CD4-positive, alpha-beta T cell (primary cell): ENCODE measurements at regions not wholly inside any gene's neighbourhood (a gene's known extent, or its start where the extent isn't known, plus 50 kb on each side); places are given as distances from the start of the nearest gene placed in this dataset.

ENCODE experiments used
- ATAC-seq: fragments of 200-7000 bp; cut with Tn5 transposase; one replicate; pipeline ENCODE4 v1.10.0; 2022; ENCODE audit warnings: mild to moderate bottlenecking; ENCODE audit not compliant: poor library complexity
- CTCF ChIA-PET: fragments of 350-600 bp; sonication (Branson Sonifier 250); formaldehyde crosslinking; loops from one replicate; lab custom pipeline; 2021; ENCODE audit warnings: antibody characterized with exemption, inconsistent platforms; lab: Charles Lee
- POLR2A ChIA-PET: fragments of 350-600 bp; sonication (Branson Sonifier 250); formaldehyde crosslinking; loops from one replicate; lab custom pipeline; 2021; ENCODE audit warnings: antibody characterized with exemption, inconsistent platforms; lab: Charles Lee
- DNase-seq, 14 experiments: peaks; one replicate each; pipeline ENCODE4 v3.0.0-alpha.2; 2013 to 2020; ENCODE audit warnings: mixed read lengths in 2 of 14
- H3K27ac ChIP-seq, 2 donors: one replicate each; pipeline versions ENCODE4 v1.5.1 to v1.7.0; 2013; ENCODE audit warnings: low read length in 2 of 2, low read depth in 1 of 2, mild to moderate bottlenecking in 1 of 2
- H3K27me3 ChIP-seq, 2 experiments: 1 replicate in 1 of 2; 2 replicates in 1 of 2; pipeline versions ENCODE4 v1.6.1 to v1.7.0; 2013; ENCODE audit warnings: low read length in 2 of 2, control low read depth in 1 of 2, mild to moderate bottlenecking in 1 of 2, moderate library complexity in 1 of 2; ENCODE audit not compliant: insufficient read depth in 2 of 2, control insufficient read depth in 1 of 2
- H3K36me3 ChIP-seq: one replicate; pipeline ENCODE4 v1.6.1; 2013; ENCODE audit warnings: low read length, control low read depth; ENCODE audit not compliant: insufficient read depth
- H3K4me1 ChIP-seq: one replicate; pipeline ENCODE4 v1.6.1; 2013; ENCODE audit warnings: low read length, control low read depth; ENCODE audit not compliant: insufficient read depth
- H3K4me3 ChIP-seq: one replicate; pipeline ENCODE4 v1.5.1; 2013; ENCODE audit warnings: mild to moderate bottlenecking, low read length, moderate library complexity
- H3K9me3 ChIP-seq, 2 experiments: 1 replicate in 1 of 2; 2 replicates in 1 of 2; pipeline versions ENCODE4 v1.6.1 to v1.7.0; 2013; ENCODE audit warnings: low read length in 2 of 2, mild to moderate bottlenecking in 2 of 2, control low read depth in 1 of 2, moderate library complexity in 1 of 2; ENCODE audit not compliant: control insufficient read depth in 1 of 2, insufficient read depth in 1 of 2
- H3K27ac Mint-ChIP-seq: one replicate; pipeline ENCODE4 v1.8.0; 2020; ENCODE audit warnings: mixed read lengths
- H3K27me3 Mint-ChIP-seq: one replicate; pipeline ENCODE4 v1.8.0; 2021; ENCODE audit warnings: mixed read lengths
- H3K36me3 Mint-ChIP-seq: one replicate; pipeline ENCODE4 v1.8.0; 2021; ENCODE audit warnings: low read depth, mixed read lengths
- H3K4me1 Mint-ChIP-seq: one replicate; pipeline ENCODE4 v1.8.0; 2021; ENCODE audit warnings: low read depth, mixed read lengths
- H3K4me3 Mint-ChIP-seq: one replicate; pipeline ENCODE4 v1.8.0; 2020; ENCODE audit warnings: mild to moderate bottlenecking, mixed read lengths
- H3K9me3 Mint-ChIP-seq: one replicate; pipeline ENCODE4 v1.8.0; 2020; ENCODE audit warnings: mixed read lengths
- CTCF ChIP-seq: fragments of 200-600 bp; IDR thresholded peaks from one replicate; pipeline ENCODE4 v1.8.0; 2022; ENCODE audit warnings: antibody characterized with exemption, mild to moderate bottlenecking
- intact Hi-C, 2 experiments: fragments of 100-400 bp; cut with DNase I in 1 of 2; cut with micrococcal nuclease in 1 of 2; formaldehyde crosslinking; loops; one replicate each; pipeline versions ENCODE4 v1.15.1 to v1.9.0; 2023 to 2025; cut with DNase I, micrococcal nuclease

DNA sequence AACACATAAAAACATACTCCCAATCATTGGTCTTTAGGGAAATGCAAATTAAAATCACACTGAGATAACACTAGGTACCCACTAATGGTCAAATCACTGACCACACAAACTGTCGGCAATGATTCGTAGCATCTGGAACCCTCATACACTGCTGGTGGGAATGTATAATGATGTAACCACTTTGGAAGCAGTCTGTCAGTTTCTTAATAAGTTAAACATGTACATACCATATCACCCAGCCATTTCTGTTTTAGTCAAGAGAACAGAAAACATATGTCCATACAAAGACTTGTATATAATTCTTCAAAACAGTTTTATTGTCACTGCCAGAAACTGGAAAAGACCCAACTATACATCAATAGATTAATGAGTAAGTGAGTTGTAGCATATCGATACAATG is 63.3 kb upstream of the LRRC3B start:
- Mint-ChIP-seq H3K27me3 (no peaks in the 10 kb centered on the region), H3K4me3 (no peak overlapping the region), H3K4me1 (no peaks in the 10 kb centered on the region), H3K9me3 (no peaks in the 10 kb centered on the region), H3K36me3 (no peaks in the 10 kb centered on the region), H3K27ac (no peak overlapping the region)
- TF ChIP-seq CTCF: no peak
- no peaks in the 10 kb centered on the region for H3K4me1 ChIP-seq
- DNase-seq (no peak), ATAC-seq (no peak)
- intact Hi-C loops: no loop called here
- H3K36me3 ChIP-seq: no peaks in the 10 kb centered on the region
- CTCF ChIA-PET: no interaction called here
- no peak overlapping the region for H3K4me3 ChIP-seq
- no peak overlapping the region for H3K27ac ChIP-seq
- H3K9me3 ChIP-seq: peaks cover 0 to 3% of the 10 kb centered on the region in 2 experiments
- H3K27me3 ChIP-seq: no peaks in the 10 kb centered on the region
- POLR2A ChIA-PET: no interaction called here

GRCh38 chr3:26560081-26560480 is 62.5 kb upstream of the LRRC3B start:
- no peaks in the 10 kb centered on the region for H3K27me3 Mint-ChIP-seq
- Histone ChIP-seq H3K36me3 (no peaks in the 10 kb centered on the region), H3K27ac (no peak overlapping the region), H3K4me3 (no peak overlapping the region), H3K9me3 (peaks cover 0 to 3% of the 10 kb centered on the region in 2 experiments), H3K4me1 (no peaks in the 10 kb centered on the region), H3K27me3 (no peaks in the 10 kb centered on the region)
- H3K27ac Mint-ChIP-seq: no peak overlapping the region
- no peak for DNase-seq
- H3K9me3 Mint-ChIP-seq: no peaks in the 10 kb centered on the region
- H3K36me3 Mint-ChIP-seq: no peaks in the 10 kb centered on the region
- H3K4me3 Mint-ChIP-seq: no peak overlapping the region
- no peak for TF ChIP-seq CTCF
- intact Hi-C loops: no loop called here
- no peak for ATAC-seq
- no peaks in the 10 kb centered on the region for H3K4me1 Mint-ChIP-seq
- ChIA-PET CTCF (no interaction called here), POLR2A (no interaction called here)

- ChIA-PET CTCF (no interaction called here), POLR2A (no interaction called here)
- ATAC-seq (no peak), DNase-seq (no peak)
- Histone ChIP-seq H3K36me3 (no peaks in the 10 kb centered on the region), H3K27me3 (no peaks in the 10 kb centered on the region), H3K9me3 (peaks cover 0 to 6% of the 10 kb centered on the region in 2 experiments), H3K4me1 (no peaks in the 10 kb centered on the region), H3K27ac (no peak overlapping the region), H3K4me3 (no peak overlapping the region)
- H3K9me3 Mint-ChIP-seq: no peaks in the 10 kb centered on the region
- intact Hi-C loops: no loop called here
- no peak overlapping the region for H3K27ac Mint-ChIP-seq
- H3K4me1 Mint-ChIP-seq: no peaks in the 10 kb centered on the region
- no peak for TF ChIP-seq CTCF
- H3K36me3 Mint-ChIP-seq: no peaks in the 10 kb centered on the region
- H3K27me3 Mint-ChIP-seq: no peaks in the 10 kb centered on the region
- H3K4me3 Mint-ChIP-seq: no peak overlapping the region
These were observed 60.4 kb upstream of the LRRC3B start for GRCh38 chr3:26562021-26562768.
